Sciatic nerve (tissue), 2 donors: ENCODE measurements at regions not wholly inside any gene's neighbourhood (a gene's known extent, or its start where the extent isn't known, plus 50 kb on each side); places are given as distances from the start of the nearest gene placed in this dataset.

Source experiments
- ATAC-seq: fragments of 200-7000 bp; cut with Tn5 transposase; one replicate; pipeline ENCODE4 v1.9.1; 2020; ENCODE audit warnings: mild to moderate bottlenecking, moderate library complexity
- DNase-seq: peaks from one replicate; pipeline ENCODE4 v3.0.0-alpha.2; 2020; ENCODE audit warnings: low spot score
- intact Hi-C: fragments of 100-400 bp; cut with DNase I; formaldehyde crosslinking; loops from one replicate; pipeline ENCODE4 v1.14.2; 2022
- donor health status: DM: no; HTN: no; CAD: no.
- donor health status: DM: no; HTN: no; CAD: no.

DNA sequence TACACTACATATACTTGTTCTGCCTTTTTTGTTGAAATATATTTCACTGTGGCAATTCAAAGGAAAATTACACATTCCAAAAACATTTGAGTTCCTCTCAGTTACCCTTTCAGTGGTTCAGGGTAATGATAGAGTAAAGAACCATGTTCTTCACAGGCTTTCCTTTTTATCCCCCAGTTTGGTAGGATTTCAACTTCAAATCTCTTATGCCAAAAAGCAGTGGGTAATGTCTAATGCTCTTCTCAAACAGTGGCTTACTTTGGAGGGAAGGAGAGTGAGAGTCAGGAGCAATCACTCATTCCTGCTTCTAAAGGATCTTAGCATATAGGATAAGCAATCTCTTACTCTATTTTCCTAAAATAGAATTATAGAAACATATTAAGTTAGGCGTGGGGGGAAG, 290.6 kb downstream of the ZEB2 start:
- DNase-seq = no peak
- no peak for ATAC-seq
- intact Hi-C loops = loop anchor here (10.0 kb wide), 1 partner anchor 384 kb away; no protein-coding TSS in a partner anchor

- no peak for DNase-seq
- ATAC-seq = no peak
- intact Hi-C loops = loop anchor here (10.0 kb wide), 1 partner anchor 383 kb away; no protein-coding TSS in a partner anchor
Measured at GRCh38 chr2:144227427-144228105, 292.4 kb downstream of the ZEB2 start.

- intact Hi-C loops = loop anchor here (10.0 kb wide), 1 partner anchor 380 kb away; no protein-coding TSS in a partner anchor
- no peak for DNase-seq
- no peak for ATAC-seq
Measured at GRCh38 chr2:144225076-144225475, 294.8 kb downstream of the ZEB2 start.

- ATAC-seq = no peak
- intact Hi-C loops = loop anchor here (10.0 kb wide), 1 partner anchor 380 kb away; no protein-coding TSS in a partner anchor
- DNase-seq = no peak
Measured at GRCh38 chr2:144224472-144224871, 295.4 kb downstream of the ZEB2 start.

- intact Hi-C loops = loop anchor here (10.0 kb wide), 1 partner anchor 375 kb away; no protein-coding TSS in a partner anchor
- no peak for ATAC-seq
Measured at GRCh38 chr2:144219979-144220378, 299.9 kb downstream of the ZEB2 start.

GRCh38 chr2:144217853-144218633, 301.9 kb downstream of the ZEB2 start:
- ATAC-seq = no peak
- intact Hi-C loops = no loop called here
- no peak for DNase-seq

More at GRCh38 chr2:144219979-144220378, 299.9 kb downstream of the ZEB2 start:
- no peak for DNase-seq

DNA sequence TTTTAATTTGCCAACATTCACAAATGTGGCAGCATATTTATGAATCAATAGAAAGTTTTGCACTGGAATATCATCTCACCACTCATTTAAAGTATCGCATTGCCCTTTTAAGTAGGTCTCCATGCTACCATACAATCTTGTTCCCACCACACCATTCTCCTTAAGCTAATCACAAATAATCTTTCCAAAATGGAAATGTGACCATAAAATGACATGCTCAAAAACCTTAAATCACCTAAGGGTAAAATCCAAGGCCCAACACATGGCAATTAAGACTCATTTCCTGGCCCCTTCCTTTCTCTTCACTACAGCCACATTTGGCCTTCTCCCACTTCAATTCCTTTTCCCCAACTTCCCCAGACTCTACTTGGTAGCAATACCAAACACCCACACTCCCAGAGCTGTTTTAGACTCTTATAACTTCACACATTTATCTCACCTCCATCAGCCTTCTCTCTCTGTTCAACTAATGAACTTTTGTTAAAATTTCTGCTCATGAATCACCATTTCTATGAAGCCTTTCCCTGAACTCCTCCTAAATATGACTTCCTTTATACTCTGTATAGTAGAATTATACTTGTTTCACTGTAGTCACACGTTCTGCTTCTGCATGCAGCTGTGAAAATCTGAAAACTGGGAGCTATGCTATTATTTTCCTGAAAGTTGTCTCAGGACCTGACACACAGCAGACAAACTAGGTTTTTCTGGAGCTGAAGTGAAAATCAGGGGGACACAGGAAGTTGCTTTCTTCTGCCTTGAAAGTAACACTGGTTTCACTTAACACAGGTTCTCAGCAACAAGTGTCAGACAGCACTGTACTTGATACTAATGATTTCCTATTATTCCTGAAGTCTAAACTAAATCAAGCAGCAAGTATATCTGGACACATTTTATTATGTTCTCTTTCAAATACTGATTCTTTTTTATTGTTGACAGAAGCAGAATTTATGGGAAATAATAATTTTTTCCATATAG, 303.9 kb downstream of the ZEB2 start:
- no peak for ATAC-seq
- no peak for DNase-seq
- intact Hi-C loops = no loop called here

- ATAC-seq = no peak
- DNase-seq = no peak
- intact Hi-C loops = no loop called here
Measured at GRCh38 chr2:144215207-144215606, 304.7 kb downstream of the ZEB2 start.

DNA sequence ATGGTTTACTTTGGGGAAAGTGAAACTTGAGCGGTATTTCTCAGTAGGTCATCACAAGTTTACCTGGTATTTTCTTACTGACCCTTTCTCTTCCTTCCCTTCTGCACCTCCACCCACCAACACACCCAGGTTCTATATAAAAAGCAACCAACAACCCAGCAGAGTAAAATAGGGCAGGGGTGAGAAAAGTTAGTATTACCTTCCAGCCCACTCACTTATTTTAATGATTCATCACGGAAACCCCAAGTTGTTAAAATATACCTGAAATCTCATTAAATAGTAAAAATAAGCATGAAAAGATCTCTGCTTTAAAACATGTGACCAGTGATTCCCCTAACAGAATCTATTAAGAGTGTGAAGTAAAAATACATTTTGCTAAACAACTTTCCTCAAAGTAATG, 306.1 kb downstream of the ZEB2 start:
- ATAC-seq (no peak), DNase-seq (no peak)
- intact Hi-C loops = no loop called here

- DNase-seq (no peak), ATAC-seq (no peak)
- intact Hi-C loops = no loop called here
Measured at GRCh38 chr2:144211826-144212225, 308.1 kb downstream of the ZEB2 start.

GRCh38 chr2:144211065-144211464, 308.9 kb downstream of the ZEB2 start:
- intact Hi-C loops = no loop called here
- ATAC-seq = no peak
- no peak for DNase-seq

- DNase-seq = no peak
- ATAC-seq = no peak
- intact Hi-C loops = no loop called here
Measured at GRCh38 chr2:144210076-144210475, 309.8 kb downstream of the ZEB2 start.

DNA sequence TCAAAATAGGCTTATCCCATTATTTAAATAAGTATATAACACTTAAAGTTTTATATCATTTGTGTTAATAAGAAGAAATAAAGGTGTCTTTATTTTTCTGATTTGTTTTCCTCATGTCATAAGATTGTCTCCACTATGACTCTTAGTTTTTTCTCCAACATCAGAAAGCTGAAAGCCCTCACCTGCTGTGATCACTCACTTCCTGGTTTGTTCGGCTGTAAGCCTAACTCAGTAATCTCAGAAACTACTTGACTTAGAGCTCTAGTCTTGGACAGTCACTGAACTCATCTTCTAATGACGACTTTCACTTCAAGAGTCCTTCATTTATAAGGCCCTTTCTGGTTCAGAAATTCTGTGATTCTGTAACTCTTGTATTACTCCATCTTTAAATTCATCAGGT, 311.0 kb downstream of the ZEB2 start:
- intact Hi-C loops = no loop called here
- DNase-seq = no peak
- no peak for ATAC-seq

DNA sequence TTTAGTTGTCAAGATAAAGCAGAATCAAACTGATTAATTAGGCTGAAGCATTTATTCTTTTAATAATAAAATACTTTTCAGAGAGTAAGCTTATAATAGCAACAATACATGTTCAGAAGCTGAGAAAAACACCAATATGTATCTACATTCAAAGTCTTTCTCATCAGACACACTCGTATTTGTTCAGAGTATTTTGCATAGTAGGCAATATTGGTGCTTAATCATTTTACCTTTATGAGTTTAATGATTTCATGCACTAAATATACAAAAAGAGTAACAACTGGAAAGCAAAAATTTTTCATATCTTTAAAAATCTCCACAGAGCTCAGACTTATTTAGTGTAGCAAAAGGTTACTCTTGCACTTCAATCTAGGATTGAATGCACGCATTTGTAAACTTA, 313.9 kb downstream of the ZEB2 start:
- no peak for ATAC-seq
- intact Hi-C loops = no loop called here

GRCh38 chr2:144201868-144202468, 318.0 kb downstream of the ZEB2 start:
- ATAC-seq (no peak), DNase-seq (no peak)
- intact Hi-C loops = no loop called here

More for the DNA sequence above, 313.9 kb downstream of the ZEB2 start:
- no peak for DNase-seq

DNA sequence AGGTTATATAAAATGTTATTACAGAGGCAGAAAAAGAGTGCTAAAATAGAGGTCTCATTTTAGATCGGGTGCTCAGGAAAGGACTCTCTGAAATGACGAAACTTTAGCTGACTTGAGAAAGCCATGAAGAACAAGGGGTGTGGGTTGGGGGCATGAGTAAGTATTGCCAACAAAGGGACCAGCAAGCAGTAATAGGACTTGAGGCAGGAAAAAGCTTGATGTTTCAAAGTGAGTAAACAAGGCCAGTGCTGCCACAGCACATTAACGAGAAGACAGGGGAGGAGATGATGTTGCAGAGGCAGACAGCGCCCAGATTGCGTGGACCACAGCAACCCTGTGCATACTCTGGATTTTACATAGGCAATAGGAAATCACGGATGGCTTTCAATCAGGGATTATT, 318.8 kb downstream of the ZEB2 start:
- ATAC-seq = no peak
- intact Hi-C loops = no loop called here
- no peak for DNase-seq

DNA sequence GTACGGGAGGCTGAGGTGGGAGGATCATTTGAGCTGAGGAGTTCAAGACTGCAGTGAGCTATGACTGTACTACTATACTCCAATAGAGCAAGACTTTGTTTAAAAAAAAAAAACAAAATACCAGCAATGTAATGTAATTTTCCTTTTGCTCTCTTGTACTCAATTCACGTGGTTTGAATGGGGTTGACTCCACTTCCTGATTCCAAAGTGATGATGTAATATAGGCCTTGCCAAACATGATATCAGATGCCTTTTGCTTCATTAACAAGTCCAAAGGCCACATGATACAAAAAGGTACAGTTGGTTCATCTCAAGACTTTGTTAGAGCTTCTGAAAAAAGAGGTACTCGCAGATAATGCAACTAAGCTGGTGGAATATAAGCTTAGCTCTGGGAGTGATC, 321.8 kb downstream of the ZEB2 start:
- peak; percentile 64 for ATAC-seq
- DNase-seq = no peak
- intact Hi-C loops = no loop called here

DNA sequence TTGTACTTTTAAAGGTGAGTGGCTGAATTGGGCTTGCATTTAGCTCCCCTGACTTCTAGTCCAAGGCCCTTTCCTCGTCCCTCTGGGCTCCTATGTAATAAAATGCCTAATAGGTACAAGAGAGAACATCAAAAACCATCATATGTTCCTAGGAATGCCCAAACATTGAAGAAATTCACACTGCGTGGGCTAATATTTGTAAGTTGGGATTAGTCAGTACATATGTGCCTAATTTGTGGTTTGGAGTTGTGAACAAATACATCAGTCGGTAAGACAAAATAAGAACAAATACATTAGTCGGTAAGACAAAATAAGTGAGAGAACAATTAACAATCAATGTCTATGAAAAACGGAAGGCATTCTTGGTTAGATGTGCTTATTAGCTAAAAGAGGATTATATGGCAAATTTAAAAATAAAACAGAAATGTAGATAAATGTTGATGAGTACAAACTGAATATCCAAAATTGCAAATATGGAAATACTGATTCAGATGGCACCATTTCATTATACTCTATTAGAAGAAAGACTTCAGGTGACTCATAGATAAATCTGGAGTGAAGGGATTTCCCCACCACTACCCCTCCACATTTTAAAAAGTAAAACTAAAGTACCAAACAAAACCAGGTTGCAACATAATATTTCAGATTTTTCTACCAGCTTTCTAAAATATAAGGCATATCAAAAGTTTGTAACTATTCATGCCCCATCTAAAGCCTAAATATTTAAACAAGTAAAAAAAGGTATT, 325.4 kb downstream of the ZEB2 start:
- DNase-seq (no peak), ATAC-seq (no peak)
- intact Hi-C loops = no loop called here
